ENCODE measurements at regions not wholly inside any gene's neighbourhood (a gene's known extent, or its start where the extent isn't known, plus 50 kb on each side); places are given as distances from the start of the nearest gene placed in this dataset.

- TF ChIP-seq TCF12 (IDR thresholded peaks at IDR 0.05; ENCODE audit: low read depth, low read length) (no peak), TAF7 (optimal IDR thresholded peaks at IDR 0.05; ENCODE audit: borderline replicate concordance, low read depth, low read length) (no peak), SP4 (IDR thresholded peaks at IDR 0.05; ENCODE audit: low read length) (no peak), KDM1A (IDR thresholded peaks at IDR 0.05; ENCODE audit: borderline replicate concordance, low read length) (no peak), CHD2 (IDR thresholded peaks at IDR 0.05; ENCODE audit: low read length) (no peak), CHD7 (IDR thresholded peaks at IDR 0.05; ENCODE audit: insufficient replicate concordance, low read length) (no peak), JUN (IDR thresholded peaks at IDR 0.05; ENCODE audit: low read depth, low read length) (no peak)
These were observed 358.0 kb downstream of the HRH4 start (continued) for GRCh38 chr18:24818441-24818840.
